HEK293 (cell line): ENCODE measurements at regions not wholly inside any gene's neighbourhood (a gene's known extent, or its start where the extent isn't known, plus 50 kb on each side); places are given as distances from the start of the nearest gene placed in this dataset.
A peak's percentile ranks its signal among the peaks of the same experiment; 100 is the strongest.

Experiments
- CTCF ChIA-PET: fragments of 350-600 bp; formaldehyde crosslinking; extraction: SDS; loops from one replicate; lab custom pipeline; 2021; ENCODE audit warnings: antibody characterized with exemption; lab: Yijun Ruan, JAX
- POLR2A ChIA-PET: fragments of 300-600 bp; formaldehyde crosslinking; extraction: SDS; loops from one replicate; lab custom pipeline; 2020; ENCODE audit warnings: antibody characterized with exemption, inconsistent platforms; lab: Yijun Ruan, JAX
- H3K27ac ChIP-seq: fragments of 200-500 bp; sonication (Bioruptor generic); 2 replicates; pipeline ENCODE4 v1.5.1; 2014; ENCODE audit warnings: low read depth, low read length, control low read depth, inconsistent platforms; ENCODE audit errors: extremely low read depth
- H3K36me3 ChIP-seq, 2 experiments: fragments of 200-500 bp in 1 of 2; sonication (Bioruptor generic) in 1 of 2; 1 replicate in 1 of 2; 2 replicates in 1 of 2; pipeline ENCODE4 v1.5.1; 2014 to 2017; ENCODE audit warnings: inconsistent platforms in 2 of 2, low read length in 2 of 2; ENCODE audit not compliant: control insufficient read depth in 2 of 2, insufficient read depth in 1 of 2
- H3K4me1 ChIP-seq: fragments of 200-500 bp; sonication (Bioruptor generic); 2 replicates; pipeline ENCODE4 v1.5.1; 2014; ENCODE audit warnings: mild to moderate bottlenecking, low read length, inconsistent platforms; ENCODE audit not compliant: control insufficient read depth, insufficient read depth
- H3K4me3 ChIP-seq: 2 replicates; pipeline ENCODE4 v1.5.1; 2011; ENCODE audit warnings: low read depth, mild to moderate bottlenecking, control low read depth, low read length, moderate library complexity
- H3K9me3 ChIP-seq: fragments of 200-500 bp; sonication (Bioruptor generic); 2 replicates; pipeline ENCODE4 v1.5.1; 2014; ENCODE audit warnings: low read depth, low read length, inconsistent platforms; ENCODE audit not compliant: control insufficient read depth, insufficient read depth
- BCL11A ChIP-seq: fragments of 450-650 bp; formaldehyde crosslinking; IDR thresholded peaks from 2 replicates; pipeline ENCODE4 v1.5.1; 2016; ENCODE audit warnings: low read depth, missing biosample characterization, missing genetic modification characterization
- KLF1 ChIP-seq: fragments of 450-650 bp; formaldehyde crosslinking; IDR thresholded peaks from 2 replicates; pipeline ENCODE4 v1.5.1; 2016; ENCODE audit warnings: missing biosample characterization, missing genetic modification characterization
- MYNN ChIP-seq: fragments of 450-650 bp; formaldehyde crosslinking; IDR thresholded peaks from 2 replicates; pipeline ENCODE4 v1.5.1; 2016; ENCODE audit warnings: missing biosample characterization, missing genetic modification characterization, borderline replicate concordance
- REPIN1 ChIP-seq: fragments of 450-650 bp; formaldehyde crosslinking; IDR thresholded peaks from 2 replicates; pipeline ENCODE4 v1.5.1; 2017; ENCODE audit warnings: missing biosample characterization, missing genetic modification characterization, low read depth
- SCRT2 ChIP-seq: fragments of 450-650 bp; formaldehyde crosslinking; IDR thresholded peaks from 2 replicates; pipeline ENCODE4 v1.5.1; 2016; ENCODE audit warnings: missing biosample characterization, missing genetic modification characterization
- ZBTB1 ChIP-seq: fragments of 450-650 bp; formaldehyde crosslinking; IDR thresholded peaks from 2 replicates; pipeline ENCODE4 v1.5.1; 2016; ENCODE audit warnings: missing biosample characterization, missing genetic modification characterization
- ZIC2 ChIP-seq: fragments of 450-650 bp; formaldehyde crosslinking; IDR thresholded peaks from 2 replicates; pipeline ENCODE4 v1.5.1; 2016; ENCODE audit warnings: missing biosample characterization, missing genetic modification characterization
- ZNF184 ChIP-seq: fragments of 450-650 bp; IDR thresholded peaks from 2 replicates; pipeline ENCODE4 v1.5.1; 2018; ENCODE audit warnings: missing biosample characterization, mild to moderate bottlenecking, missing genetic modification characterization
- ZNF266 ChIP-seq: fragments of 450-650 bp; formaldehyde crosslinking; IDR thresholded peaks from 2 replicates; pipeline ENCODE4 v1.5.1; 2016; ENCODE audit warnings: missing biosample characterization, missing genetic modification characterization, low read depth
- ZNF341 ChIP-seq: fragments of 450-650 bp; formaldehyde crosslinking; IDR thresholded peaks from 2 replicates; pipeline ENCODE4; 2016; ENCODE audit warnings: low read depth, missing biosample characterization, missing genetic modification characterization
- ZNF37A ChIP-seq: fragments of 450-650 bp; IDR thresholded peaks from 2 replicates; pipeline ENCODE4 v1.5.1; 2018; ENCODE audit warnings: missing biosample characterization, missing genetic modification characterization
- ZNF423 ChIP-seq: fragments of 450-650 bp; formaldehyde crosslinking; IDR thresholded peaks from 2 replicates; pipeline ENCODE4 v1.5.1; 2016; ENCODE audit warnings: missing biosample characterization, missing genetic modification characterization
- ZNF521 ChIP-seq: fragments of 450-650 bp; formaldehyde crosslinking; IDR thresholded peaks from 2 replicates; pipeline ENCODE4 v1.5.1; 2017; ENCODE audit warnings: missing biosample characterization, mild to moderate bottlenecking, missing genetic modification characterization
- ZNF529 ChIP-seq: fragments of 450-650 bp; formaldehyde crosslinking; IDR thresholded peaks from 2 replicates; pipeline ENCODE4 v1.5.1; 2017; ENCODE audit warnings: missing genetic modification characterization, missing biosample characterization; ENCODE audit not compliant: insufficient replicate concordance
- ZNF621 ChIP-seq: fragments of 450-650 bp; formaldehyde crosslinking; IDR thresholded peaks from 2 replicates; pipeline ENCODE4 v1.5.1; 2017; ENCODE audit warnings: missing biosample characterization, missing genetic modification characterization
- ZNF747 ChIP-seq: fragments of 450-650 bp; formaldehyde crosslinking; IDR thresholded peaks from 2 replicates; pipeline ENCODE4 v1.5.1; 2016; ENCODE audit warnings: missing biosample characterization, missing genetic modification characterization
- TF ChIP-seq, protein P1 (sequence below): fragments of 450-650 bp; formaldehyde crosslinking; IDR thresholded peaks from 2 replicates; pipeline ENCODE4 v1.5.1; 2017; ENCODE audit warnings: missing biosample characterization, missing genetic modification characterization
- TF ChIP-seq, protein P2 (sequence below): fragments of 450-650 bp; formaldehyde crosslinking; IDR thresholded peaks from 2 replicates; pipeline ENCODE4 v1.5.1; 2016; ENCODE audit warnings: missing biosample characterization, missing genetic modification characterization
- TF ChIP-seq, protein P3 (sequence below): fragments of 450-650 bp; formaldehyde crosslinking; IDR thresholded peaks from 2 replicates; pipeline ENCODE4 v1.5.1; 2017; ENCODE audit warnings: missing biosample characterization, missing genetic modification characterization
- TF ChIP-seq, protein P4 (sequence below): fragments of 450-650 bp; formaldehyde crosslinking; IDR thresholded peaks from 2 replicates; pipeline ENCODE4 v1.5.1; 2016; ENCODE audit warnings: missing biosample characterization, missing genetic modification characterization

DNA sequence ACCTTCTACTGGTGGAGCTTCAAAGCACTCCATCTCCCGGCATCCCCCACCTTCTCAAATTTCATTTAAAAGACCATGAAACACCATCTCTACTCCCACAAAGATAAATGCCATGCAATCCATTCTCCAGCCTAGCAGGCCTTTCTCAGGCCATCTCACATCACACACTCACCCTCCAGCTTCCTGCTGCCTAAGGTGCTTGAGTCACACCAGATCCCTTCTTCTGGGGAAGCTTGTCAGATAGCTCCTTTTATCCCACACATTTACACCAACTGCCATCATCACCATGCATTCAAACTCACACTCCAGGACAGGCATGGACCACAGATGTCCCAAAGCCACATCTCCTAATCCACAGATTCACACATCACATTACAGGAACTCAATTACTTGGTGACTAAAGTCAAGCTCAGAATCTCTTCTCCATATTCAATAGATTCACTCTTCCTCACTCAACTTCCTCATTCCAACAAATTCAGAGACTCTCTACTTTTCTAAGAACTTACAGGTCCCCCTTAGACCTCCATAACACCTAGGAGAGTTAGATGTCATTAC is 292.5 kb downstream of the TNS1 start (continued):
- TF ChIP-seq MYNN (tag by site-specific recombination): no peak
- TF ChIP-seq ZNF621 (tag by site-specific recombination): no peak
- no peak for TF ChIP-seq ZBTB1 (tag by site-specific recombination)
- no peak for TF ChIP-seq ZIC2 (tag by site-specific recombination)

DNA sequence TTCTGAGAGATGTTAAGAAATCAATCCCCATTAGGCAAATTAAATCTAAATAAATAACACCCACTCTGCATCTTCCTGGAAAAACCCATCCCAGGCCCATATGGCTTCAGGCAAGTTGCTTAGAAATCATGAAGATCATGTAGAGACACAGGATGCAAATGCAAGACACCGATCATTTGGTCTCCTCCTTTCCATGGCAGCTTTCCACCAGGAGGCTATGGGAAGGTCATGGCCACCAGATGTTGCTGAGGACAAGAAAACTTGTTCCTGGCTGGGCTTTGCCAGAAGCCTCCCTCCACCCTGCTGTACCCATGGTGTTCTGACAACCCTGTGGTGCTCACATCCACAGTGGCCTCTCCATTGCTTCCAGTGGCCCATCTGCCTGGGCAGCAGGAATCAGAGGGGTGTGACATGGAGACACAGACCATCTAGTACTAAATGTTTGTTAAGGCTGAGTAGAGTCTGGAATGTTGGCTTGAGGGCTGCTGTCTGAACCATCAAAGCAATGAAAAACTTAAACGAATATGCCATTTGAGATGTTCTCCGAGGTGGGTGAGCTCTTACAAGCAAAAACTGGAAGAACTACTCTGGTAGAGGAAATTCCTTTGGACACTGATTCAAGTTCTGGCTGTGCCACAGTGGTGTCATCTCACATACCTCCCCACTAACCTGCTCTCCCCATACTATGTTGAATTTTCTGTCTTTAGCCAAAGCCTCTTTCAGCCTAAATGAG is 293.2 kb downstream of the TNS1 start:
- Histone ChIP-seq H3K9me3 (no peaks in the 10 kb centered on the region), H3K4me1 (no peaks in the 10 kb centered on the region), H3K4me3 (no peak overlapping the region), H3K36me3 (no peaks in the 10 kb centered on the region), H3K27ac (no peak overlapping the region)
- CTCF ChIA-PET: interaction anchor here (0.6 to 4.2 kb wide), 4 partner anchors 46 to 1042 kb away, joined by 4 to 59 read pairs (median 6); no protein-coding TSS in a partner anchor
- TF ChIP-seq ZNF521 (tag by site-specific recombination) (no peak), ZNF341 (tag by site-specific recombination) (0 out of 2 replicates have a peak, but pooled peaks have one; percentile 18)
- POLR2A ChIA-PET: interaction anchor here (0.6 kb wide), 1 partner anchor 1014 kb away, joined by 3 read pairs; the partner anchor contains the start of gene IGFBP5

DNA sequence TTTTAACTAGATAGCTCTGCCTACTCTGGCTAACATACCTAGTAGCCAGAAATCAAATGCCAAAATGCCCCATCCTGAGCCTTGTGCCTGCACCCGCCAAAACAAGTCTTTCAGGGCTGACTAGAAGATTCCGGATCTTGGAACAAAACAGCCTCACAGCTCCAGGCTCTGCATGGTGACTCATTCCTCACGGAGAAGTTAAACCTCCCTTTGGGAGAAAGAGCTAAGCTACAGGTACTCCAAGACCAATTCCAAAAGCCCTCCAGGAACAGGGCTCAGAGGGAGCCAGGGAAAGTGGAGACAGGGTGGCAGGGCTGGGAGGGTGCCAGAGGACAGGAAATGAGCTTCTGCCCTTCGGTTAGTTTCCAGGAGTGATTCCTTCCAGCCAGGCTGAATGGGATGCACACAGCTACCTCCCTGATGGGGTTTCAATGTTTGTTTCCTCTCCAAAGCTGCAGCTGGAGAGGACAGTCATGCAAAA is 295.6 kb downstream of the TNS1 start:
- no peaks in the 10 kb centered on the region for H3K36me3 ChIP-seq
- CTCF ChIA-PET: interaction anchor here (0.7 to 1.5 kb wide), 2 partner anchors 57 to 1188 kb away, joined by 3 to 6 read pairs; no protein-coding TSS in a partner anchor

DNA sequence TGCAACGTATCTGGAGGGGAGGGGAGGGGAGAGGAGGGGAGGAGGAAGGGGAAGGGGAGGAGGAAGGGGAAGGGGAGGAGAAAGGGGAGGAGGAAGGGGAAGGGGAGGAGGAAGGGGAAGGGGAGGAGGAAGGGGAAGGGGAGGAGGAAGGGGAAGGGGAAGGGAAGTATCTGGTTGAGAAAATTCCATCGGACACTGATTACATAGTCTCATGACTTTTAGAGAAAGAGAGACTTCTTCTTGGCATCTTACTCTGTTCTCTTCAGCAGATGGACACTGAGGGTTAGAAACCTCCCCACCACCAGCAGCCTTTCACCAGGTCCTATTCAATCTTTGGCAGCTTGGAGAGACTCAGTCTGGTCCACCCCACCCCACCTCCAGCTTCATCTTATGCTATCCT is 296.3 kb downstream of the TNS1 start:
- no peak overlapping the region for H3K4me3 ChIP-seq
- TF ChIP-seq ZNF423 (tag by site-specific recombination) (no peak), ZNF37A (tag by site-specific recombination) (no peak), BCL11A (no peak), ZNF621 (tag by site-specific recombination) (no peak), ZNF747 (no peak), KLF1 (tag by site-specific recombination) (no peak), REPIN1 (no peak), ZNF529 (tag by site-specific recombination) (no peak), ZNF266 (no peak)
- TF ChIP-seq, protein P1, sequence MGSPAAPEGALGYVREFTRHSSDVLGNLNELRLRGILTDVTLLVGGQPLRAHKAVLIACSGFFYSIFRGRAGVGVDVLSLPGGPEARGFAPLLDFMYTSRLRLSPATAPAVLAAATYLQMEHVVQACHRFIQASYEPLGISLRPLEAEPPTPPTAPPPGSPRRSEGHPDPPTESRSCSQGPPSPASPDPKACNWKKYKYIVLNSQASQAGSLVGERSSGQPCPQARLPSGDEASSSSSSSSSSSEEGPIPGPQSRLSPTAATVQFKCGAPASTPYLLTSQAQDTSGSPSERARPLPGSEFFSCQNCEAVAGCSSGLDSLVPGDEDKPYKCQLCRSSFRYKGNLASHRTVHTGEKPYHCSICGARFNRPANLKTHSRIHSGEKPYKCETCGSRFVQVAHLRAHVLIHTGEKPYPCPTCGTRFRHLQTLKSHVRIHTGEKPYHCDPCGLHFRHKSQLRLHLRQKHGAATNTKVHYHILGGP (tag by site-specific recombination): no peak
- TF ChIP-seq, protein P2, sequence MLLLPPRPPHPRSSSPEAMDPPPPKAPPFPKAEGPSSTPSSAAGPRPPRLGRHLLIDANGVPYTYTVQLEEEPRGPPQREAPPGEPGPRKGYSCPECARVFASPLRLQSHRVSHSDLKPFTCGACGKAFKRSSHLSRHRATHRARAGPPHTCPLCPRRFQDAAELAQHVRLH (tag by site-specific recombination): no peak
- TF ChIP-seq, protein P3, sequence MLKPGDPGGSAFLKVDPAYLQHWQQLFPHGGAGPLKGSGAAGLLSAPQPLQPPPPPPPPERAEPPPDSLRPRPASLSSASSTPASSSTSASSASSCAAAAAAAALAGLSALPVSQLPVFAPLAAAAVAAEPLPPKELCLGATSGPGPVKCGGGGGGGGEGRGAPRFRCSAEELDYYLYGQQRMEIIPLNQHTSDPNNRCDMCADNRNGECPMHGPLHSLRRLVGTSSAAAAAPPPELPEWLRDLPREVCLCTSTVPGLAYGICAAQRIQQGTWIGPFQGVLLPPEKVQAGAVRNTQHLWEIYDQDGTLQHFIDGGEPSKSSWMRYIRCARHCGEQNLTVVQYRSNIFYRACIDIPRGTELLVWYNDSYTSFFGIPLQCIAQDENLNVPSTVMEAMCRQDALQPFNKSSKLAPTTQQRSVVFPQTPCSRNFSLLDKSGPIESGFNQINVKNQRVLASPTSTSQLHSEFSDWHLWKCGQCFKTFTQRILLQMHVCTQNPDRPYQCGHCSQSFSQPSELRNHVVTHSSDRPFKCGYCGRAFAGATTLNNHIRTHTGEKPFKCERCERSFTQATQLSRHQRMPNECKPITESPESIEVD (tag by site-specific recombination): no peak
- TF ChIP-seq, protein P4, sequence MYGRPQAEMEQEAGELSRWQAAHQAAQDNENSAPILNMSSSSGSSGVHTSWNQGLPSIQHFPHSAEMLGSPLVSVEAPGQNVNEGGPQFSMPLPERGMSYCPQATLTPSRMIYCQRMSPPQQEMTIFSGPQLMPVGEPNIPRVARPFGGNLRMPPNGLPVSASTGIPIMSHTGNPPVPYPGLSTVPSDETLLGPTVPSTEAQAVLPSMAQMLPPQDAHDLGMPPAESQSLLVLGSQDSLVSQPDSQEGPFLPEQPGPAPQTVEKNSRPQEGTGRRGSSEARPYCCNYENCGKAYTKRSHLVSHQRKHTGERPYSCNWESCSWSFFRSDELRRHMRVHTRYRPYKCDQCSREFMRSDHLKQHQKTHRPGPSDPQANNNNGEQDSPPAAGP (tag by site-specific recombination): no peak
- H3K4me1 ChIP-seq: no peaks in the 10 kb centered on the region
- CTCF ChIA-PET: interaction anchor here (1.5 kb wide), 1 partner anchor 56 kb away, joined by 6 read pairs; no protein-coding TSS in a partner anchor
- POLR2A ChIA-PET: no interaction called here
- H3K9me3 ChIP-seq: no peaks in the 10 kb centered on the region
- H3K27ac ChIP-seq: no peak overlapping the region
- no peaks in the 10 kb centered on the region for H3K36me3 ChIP-seq

More for the DNA sequence above, 295.6 kb downstream of the TNS1 start:
- Histone ChIP-seq H3K27ac (no peak overlapping the region), H3K4me1 (no peaks in the 10 kb centered on the region), H3K9me3 (no peaks in the 10 kb centered on the region), H3K4me3 (no peak overlapping the region)
- POLR2A ChIA-PET: no interaction called here
- TF ChIP-seq SCRT2 (tag by site-specific recombination) (peak; percentile 47), ZNF184 (tag by site-specific recombination) (no peak)
- TF ChIP-seq, all 188 proteins: peak for 1
